WTC11 (cell line): ENCODE measurements at regions not wholly inside any gene's neighbourhood (a gene's known extent, or its start where the extent isn't known, plus 50 kb on each side); places are given as distances from the start of the nearest gene placed in this dataset.

Experiments
- CREB1 ChIP-seq: sonication (generic); formaldehyde crosslinking; IDR thresholded peaks from 2 replicates; pipeline ENCODE4 v1.8.0; 2023; ENCODE audit warnings: mild to moderate bottlenecking, missing genetic modification reagents
- CTCF ChIP-seq: fragments of 200-600 bp; IDR thresholded peaks from 2 replicates; pipeline ENCODE4 v1.8.0; 2022; ENCODE audit warnings: antibody characterized with exemption
- EMX1 ChIP-seq: fragments of 250-450 bp; sonication (Bioruptor Pico); IDR thresholded peaks from 2 replicates; pipeline ENCODE4 v1.8.0; 2021; ENCODE audit warnings: mild to moderate bottlenecking
- IRF1 ChIP-seq: sonication (generic); formaldehyde crosslinking; IDR thresholded peaks from 2 replicates; pipeline ENCODE4 v1.8.0; 2023; ENCODE audit warnings: missing genetic modification reagents
- MAX ChIP-seq: sonication (generic); formaldehyde crosslinking; IDR thresholded peaks from 2 replicates; pipeline ENCODE4 v1.8.0; 2022; ENCODE audit warnings: mild to moderate bottlenecking, missing genetic modification reagents
- NFE2L1 ChIP-seq: sonication (generic); formaldehyde crosslinking; IDR thresholded peaks from 2 replicates; pipeline ENCODE4 v1.8.1; 2023; ENCODE audit warnings: missing genetic modification reagents
- TEAD1 ChIP-seq: sonication (generic); formaldehyde crosslinking; IDR thresholded peaks from 2 replicates; pipeline ENCODE4 v1.8.0; 2022; ENCODE audit warnings: mild to moderate bottlenecking, missing genetic modification reagents
- USF2 ChIP-seq: sonication (generic); formaldehyde crosslinking; IDR thresholded peaks from 2 replicates; pipeline ENCODE4 v1.8.1; 2023; ENCODE audit warnings: mild to moderate bottlenecking, missing genetic modification reagents, moderate library complexity

- no peak for TF ChIP-seq CTCF
- no peak for TF ChIP-seq EMX1 (CRISPR knock-in tag)
- TF ChIP-seq CREB1, result no peak
- TF ChIP-seq MAX (CRISPR knock-in tag), result no peak
- TF ChIP-seq USF2, result no peak
- no peak for TF ChIP-seq NFE2L1 (CRISPR knock-in tag)
- TF ChIP-seq IRF1, result no peak
- no peak for TF ChIP-seq TEAD1
Measured at GRCh38 chr14:51521764-51522163, 129.9 kb upstream of the FRMD6 start.
